ENCODE measurements at regions not wholly inside any gene's neighbourhood (a gene's known extent, or its start where the extent isn't known, plus 50 kb on each side); places are given as distances from the start of the nearest gene placed in this dataset.

DNA sequence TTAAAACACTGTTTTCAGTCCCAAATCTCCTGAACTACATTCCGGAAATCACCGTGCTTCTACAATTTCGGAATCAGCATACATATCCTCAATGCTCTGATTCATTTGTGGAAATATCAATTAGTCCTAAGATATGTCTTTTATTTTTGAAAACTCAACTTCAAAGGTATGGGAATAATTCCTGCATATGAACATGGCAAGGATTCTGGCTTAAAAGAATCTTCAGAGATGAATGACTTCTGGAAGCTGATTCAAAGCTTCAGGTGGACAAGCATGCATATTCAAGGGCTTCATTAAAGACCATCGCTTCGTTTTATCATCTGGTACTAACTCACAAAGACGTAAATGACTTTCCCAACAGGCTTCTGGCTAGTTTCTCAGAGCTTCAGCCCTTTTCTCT is 246.0 kb upstream of the LRRN1 start:
- no peak for DNase-seq

DNA sequence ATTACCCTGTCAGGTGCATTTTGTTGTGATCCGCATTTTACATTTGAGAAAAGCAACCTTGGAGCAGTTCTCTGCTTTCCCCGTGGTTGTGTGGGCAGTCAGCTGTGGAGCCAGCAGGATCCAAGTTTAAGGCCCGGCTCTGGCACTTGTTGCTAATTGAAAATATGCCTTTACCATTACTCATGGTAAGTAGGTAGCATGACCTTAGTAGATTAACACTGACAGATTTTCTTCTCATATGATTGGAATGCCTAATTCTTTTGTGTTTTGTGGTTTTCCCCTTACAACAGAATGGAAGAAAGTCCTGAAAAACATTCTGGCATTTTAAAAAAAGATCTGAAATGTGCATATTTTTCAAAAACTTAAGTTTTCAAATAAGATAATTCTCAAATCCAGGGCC is 246.5 kb upstream of the LRRN1 start:
- no peak for DNase-seq

DNA sequence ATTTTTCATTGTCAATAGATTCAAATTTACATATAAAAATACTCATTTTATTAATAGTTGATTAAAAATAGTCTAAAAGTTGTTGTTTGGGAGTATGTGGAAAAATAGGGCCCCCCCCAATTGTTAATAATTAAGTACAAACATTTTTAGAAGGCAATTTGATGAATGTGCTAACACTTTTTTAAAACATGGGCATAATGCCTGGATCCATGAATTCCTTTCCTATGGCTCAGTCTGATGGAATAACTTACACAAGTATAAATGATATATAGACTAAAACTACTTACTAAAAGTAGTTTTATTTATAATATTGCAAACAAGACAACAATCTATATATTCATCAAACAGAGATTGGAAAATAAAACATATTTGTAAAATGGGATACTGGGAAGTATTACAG is 247.2 kb upstream of the LRRN1 start:
- DNase-seq, result no peak

DNA sequence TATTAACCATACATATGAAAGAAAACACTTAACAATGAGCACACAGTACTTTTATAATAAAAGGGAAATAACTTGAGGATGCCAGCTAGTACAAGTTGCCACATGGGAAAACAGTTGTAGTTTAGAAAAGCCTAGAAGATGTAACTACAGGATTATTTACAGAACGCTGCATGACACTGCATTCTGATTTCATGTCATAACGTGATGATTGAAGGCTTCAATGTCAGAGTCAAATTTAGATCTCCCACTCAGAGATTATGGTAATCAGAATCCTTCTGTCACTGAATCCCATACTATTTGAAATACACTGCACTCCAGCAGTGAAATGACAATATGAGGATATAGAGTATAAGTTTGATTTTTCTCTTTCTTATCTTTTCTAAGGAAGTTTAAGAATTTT is 253.9 kb upstream of the LRRN1 start:
- no peak for DNase-seq

DNA sequence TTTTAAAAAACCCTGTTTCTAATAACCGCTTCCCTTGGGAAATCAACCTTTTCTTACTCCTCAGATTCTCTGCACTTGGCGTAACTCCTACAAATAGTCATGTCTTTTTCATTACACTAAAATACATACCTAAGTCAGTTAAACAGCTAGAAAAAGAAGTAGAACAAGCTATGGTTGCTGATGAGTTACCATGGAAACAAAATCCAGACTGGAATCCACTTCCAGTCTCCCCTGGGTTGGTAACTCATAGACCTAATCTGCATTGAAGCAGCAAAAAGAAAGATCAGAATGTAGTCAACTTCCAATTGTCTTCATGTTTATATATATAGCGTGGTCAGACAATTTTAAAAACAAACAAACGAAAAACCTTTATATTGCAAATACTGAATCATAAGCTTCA is 260.8 kb upstream of the LRRN1 start:
- DNase-seq, result no peak

DNA sequence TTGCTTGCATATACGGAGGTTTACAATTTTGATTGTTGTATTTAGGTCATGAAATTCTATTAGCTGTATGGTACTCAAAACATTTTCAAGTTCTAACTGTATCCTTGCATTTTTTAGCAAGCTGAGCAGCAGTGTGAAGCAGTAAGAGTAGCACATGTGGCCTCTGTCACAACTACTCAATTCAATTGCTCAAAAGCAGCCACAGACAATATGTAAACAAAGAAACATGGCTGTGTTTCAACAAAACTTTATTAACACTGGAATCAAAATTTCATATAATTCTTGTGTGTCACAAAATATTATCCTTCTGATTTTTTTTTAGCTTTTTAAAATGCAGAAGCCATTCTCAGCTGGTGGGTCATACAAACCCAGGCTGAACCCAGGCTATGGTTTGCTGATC is 266.7 kb upstream of the LRRN1 start:
- DNase-seq, result no peak

DNA sequence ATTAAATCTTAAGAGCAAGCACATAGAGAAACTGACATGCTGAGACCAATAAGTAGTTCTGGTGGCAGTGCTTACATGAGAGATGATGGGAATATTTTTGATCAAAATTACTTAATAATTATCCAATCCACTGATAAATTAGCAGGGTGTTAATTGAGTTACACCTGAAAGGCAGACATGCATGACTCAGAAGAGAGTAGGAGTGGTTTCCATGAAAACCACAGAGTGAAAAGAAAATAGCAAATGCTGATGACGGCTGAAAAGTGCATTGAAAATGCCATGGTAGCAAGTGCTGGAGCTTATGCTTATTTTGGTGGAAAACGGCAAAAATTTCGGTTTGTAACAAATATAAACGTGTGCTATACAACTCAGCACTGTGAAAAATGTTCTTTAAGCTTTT is 267.8 kb upstream of the LRRN1 start:
- DNase-seq, result no peak

DNA sequence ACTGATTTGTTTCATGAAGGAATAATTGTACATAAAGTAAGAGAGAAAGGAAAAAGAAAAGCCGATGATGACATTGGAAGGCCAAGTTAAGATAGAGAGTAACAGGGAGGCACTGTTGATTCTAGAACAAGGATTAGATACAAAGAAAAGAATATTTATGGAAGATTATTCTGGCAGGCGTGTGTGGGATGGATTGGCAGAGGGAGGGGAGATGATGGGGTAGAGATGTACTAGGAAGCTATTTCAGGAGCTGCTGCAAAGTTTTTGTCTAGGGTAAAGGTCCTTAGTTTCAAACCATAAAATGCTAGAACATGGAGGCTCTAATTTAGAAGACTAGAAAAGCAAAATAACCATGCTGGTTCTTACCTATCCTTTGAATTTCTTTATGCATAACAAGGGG is 280.0 kb upstream of the LRRN1 start:
- no peak for DNase-seq

DNA sequence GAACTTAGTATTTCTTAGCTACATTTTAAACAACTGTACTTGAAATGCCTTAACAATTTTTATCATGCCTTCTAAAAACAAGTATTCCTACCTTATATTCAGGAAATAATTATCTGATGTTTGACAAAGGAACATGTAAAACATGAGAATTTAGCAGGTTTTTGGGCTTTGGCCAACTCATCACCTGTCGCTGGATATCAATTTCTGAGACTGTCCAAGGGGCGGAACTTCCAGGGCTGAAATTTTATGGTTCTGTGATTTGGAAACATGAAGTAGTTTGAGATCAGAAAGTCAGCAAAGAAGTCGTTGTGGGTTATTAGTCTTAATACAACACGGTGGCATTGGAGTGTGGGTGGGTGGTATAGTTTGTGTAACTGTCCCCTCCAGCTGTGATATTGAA is 282.2 kb upstream of the LRRN1 start:
- no peak for DNase-seq

DNA sequence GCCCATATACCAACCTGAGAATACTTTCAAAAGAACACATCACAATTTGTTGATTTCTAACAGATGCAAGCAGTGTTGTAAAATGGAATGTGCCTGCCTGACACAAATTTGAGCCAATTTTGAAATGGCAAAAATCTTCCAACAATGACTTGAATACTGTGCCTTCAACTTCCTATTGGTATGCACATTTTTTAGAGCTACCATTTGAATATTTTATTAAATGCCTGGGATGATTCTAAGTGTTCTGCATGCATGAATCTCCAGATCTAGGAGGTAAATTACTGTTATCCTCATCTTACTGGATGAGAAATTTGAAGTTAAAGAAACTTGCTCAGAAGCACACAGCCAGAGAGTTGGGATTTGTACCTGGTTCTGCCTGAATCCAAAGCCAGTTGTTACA is 282.8 kb upstream of the LRRN1 start:
- DNase-seq, result no peak

DNA sequence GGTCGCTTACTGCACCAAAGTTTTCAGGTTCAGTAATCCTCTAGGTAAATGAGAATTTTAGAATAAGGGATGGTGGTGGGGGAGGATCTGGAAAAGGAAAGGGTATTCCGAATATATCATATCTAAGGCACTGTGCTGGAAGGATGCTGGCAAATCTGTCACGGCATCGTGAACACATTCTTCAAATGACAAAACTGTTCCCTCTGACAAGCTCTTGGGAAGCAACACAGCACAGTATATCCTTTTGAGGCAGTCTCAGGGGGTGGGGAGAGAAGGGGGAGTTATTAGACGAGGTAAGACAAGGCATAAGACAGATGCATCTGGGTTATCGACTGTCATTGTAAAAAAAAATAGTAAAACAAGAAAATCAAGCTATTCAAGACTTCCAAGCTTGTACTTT is 289.6 kb upstream of the LRRN1 start:
- DNase-seq, result no peak

DNA sequence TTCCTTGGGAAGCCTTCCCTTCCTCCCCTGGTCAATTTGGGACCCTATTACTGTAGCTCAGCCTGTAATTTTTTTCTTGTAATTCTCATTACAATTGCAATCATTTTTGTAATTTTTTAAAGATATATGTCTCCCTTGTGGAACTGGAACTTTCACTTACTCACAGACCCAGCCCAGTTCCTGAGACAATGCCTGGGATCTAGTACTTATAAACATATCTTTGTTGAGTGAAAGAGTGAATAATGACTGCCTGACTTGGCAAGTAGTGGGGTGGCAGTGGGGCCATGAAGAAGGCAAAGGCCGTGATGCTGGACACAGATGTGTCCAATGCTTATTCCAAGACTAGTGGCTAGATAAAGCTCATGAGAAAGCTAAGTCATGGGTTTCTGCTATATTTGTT is 294.5 kb upstream of the LRRN1 start:
- DNase-seq, result no peak

DNA sequence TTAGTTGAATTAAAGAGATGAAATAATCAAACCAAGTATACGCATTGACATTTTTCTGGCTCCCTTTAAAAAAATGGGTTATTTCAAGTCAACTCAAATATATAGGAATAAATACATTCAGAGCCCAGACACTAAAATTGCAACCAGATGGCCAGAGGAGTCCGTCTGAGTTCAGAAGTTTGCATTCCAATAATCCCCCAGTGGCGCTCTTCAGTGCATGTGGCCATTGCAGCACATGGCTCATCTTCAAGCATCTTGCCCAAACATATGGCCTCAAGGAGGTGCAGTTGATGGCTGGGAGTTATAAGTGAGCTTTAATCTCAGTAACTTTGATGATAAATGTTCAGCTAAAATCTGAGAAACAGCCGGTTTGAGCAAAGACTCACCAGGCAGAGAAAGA is 295.8 kb upstream of the LRRN1 start:
- DNase-seq, result no peak

DNA sequence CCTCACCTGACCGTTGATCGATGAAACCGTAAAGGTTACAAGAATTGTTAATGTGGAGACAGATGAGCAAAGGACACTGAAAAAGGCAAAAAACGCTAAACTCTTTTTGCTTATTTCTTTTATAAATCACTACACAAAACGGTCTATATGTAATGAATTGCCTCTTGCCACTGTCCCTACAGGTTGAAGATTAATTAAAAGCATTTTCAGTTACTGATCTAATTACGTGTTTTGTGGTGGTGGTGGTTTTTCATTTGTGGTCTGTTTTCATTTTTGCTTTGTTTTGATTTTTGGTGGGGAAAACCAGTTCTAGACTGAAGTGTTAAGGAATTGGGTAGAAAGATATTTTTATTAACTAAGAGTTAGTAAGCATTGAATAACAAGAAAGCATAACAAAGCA is 299.2 kb upstream of the LRRN1 start:
- no peak for DNase-seq

DNA sequence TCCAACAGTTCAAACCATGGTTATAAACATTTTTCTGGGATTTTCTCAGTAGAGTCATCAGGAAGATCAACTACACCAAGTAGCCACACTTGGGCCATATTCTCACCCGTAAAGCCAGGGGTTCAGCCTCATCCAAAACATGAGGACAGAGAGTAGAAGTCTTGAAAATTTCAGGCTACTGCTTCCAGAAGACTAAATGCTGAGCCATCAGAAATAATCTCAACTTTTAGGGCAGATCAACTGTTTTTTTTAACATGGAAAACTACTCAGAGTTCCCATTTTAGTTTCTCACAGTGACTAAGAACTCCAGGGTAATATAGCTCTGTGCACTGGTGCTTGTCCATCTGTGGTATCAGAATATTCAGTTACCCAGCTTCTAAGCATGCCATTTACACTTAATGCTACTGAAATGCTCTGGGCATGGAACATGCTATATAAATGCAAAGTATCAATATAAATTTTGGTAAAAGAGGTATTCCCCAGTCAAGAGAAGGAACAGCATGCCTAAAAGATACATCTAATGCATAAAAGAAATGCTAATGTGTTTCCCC is 300.1 kb upstream of the LRRN1 start:
- no peak for DNase-seq

DNA sequence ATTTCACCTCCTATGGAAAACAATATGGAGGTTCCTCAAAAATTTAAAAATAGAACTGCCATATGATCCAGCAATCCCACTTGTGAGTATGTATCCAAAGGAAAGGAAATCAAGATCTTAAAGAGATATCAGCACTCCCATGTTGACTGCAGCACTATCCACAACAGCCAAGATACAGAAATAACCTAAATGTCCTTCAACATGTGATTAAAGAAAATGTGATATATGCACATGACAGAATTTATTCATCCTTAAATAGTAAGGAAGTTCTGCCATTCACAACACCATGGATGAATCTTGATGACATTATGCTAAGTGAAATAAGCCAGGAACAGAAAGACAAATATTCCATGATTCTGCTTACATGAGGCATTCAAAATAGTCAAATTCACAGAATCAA is 303.6 kb upstream of the LRRN1 start:
- DNase-seq, result no peak

DNA sequence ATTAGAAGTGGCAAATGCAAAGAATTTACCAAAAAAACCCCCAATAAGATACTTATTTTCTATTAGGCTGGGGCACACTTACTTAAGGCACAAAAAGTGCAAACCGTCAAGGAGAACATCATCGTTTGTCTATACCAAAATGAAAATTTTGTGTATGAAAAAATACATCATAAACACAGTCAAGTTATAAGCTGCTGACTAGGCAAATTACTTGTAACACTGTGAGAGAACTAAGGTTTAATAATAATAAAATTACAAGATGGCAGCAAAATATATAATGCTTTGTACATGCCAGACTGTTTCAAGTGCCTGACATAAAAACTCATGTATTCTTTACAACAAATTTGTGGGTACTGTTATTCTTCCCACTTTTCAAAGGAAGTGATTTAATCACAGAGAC is 297.2 kb upstream of the CRBN start:
- DNase-seq, result no peak

DNA sequence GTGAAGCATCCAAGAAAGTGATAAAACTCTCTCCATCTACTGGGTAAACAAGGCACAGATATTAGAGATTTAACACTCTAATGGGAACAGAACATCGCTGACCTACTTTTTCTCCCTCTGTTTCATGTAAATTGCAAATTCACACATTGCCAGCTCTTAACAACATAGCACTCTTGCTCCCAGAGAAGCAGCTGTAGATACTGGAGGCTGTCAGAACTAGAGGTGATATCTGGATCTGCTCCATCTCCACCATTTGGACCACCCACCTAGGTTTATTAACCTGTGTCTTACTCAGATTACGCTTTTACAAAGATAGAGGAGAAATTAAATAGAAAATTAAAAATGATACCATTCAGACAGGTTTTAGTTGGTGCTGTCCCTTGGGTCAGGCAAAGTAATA is 289.1 kb upstream of the CRBN start:
- no peak for DNase-seq

DNA sequence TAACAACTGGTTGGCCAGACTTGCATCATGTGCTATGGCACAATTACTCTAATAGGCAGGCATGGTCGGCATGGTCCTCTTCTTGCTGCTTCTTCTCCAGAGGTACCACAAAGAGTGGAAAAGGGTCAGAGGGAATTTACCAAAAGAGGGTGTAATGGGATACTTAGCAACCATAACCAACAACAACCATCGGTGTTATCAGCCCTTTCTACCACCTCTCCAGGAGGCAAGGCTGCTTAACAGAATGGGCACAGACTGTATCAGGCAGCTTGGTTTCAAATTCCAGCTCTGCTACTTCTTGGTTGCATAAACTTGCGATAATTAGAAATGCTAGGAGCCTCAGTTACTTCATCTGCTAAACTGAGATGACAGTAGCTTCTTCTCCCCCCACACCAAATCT is 284.6 kb upstream of the CRBN start:
- DNase-seq, result no peak

DNA sequence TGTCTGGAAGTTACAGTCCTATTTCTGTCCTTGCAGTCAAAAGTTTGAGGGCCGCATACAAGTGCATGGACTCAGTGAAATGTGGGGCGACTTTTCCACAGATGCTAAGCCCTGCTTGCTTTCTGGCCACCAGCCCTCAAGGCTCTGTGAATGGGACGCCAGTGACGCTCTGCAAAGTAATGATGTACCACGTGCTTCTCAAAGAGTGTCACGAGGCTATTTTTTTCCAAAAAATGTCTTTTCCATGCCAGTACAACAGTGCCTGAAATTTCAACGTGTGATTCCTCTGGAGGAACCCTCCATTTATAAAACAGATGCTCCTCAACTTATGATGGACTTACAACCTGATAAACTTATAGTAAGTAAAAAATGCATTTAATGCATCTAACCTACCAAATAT is 281.8 kb upstream of the CRBN start:
- DNase-seq, result no peak

DNA sequence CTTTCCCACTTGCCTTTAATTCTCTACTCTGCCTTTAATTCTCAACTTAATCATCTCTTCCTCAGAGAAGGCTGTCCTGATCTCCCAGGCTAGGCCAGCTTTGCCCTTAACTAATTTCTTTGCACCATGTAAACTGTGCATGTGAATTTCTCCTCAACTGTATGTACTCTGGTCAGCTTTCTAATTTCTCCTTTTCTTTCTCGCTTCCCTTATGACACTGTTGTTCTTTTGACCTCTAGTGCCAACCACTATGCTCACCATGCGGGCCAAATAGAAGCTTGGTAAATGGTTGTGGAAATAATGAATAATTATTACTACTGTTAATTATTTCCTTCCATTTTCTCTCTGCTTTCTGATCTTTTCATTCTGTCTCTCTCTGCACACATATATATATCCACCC is 269.0 kb upstream of the CRBN start:
- DNase-seq, result no peak

DNA sequence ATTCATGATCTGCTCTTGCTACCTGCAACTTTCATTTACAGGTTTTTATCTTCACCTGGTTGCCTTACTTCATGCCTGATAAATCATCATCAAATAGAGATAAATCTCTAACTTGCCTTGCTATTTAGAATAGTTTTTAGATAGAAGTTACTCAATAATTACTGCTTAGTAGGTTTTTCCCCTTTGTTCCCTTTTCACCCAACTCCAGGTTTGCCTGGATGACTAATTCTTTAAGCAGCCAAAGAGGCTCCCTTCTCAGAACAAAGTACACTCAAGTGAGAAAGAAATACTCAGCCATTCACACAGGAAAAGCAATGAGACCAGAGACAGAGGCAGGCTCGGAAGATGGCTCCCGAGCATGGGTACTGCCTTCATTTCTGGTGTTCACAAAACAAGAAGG is 268.1 kb upstream of the CRBN start:
- DNase-seq, result no peak

DNA sequence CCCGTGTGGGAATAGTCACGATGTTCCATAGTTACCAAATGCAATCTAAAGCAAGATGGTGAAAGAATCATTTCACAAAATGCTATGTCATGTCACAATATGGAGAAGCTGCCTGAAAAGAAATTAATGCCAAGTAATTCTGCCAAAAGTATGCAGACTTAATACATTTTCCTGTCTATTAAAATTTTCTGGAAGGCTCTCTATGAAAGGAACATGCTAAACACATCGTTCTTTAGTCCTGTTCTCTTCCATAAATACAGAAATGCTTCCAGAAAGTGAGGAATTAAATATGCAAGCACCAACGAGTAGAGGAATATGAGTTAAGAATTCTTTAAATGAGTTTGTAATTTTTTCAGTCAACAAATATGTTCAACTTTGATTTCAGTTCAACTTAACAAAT is 266.8 kb upstream of the CRBN start:
- DNase-seq, result no peak

DNA sequence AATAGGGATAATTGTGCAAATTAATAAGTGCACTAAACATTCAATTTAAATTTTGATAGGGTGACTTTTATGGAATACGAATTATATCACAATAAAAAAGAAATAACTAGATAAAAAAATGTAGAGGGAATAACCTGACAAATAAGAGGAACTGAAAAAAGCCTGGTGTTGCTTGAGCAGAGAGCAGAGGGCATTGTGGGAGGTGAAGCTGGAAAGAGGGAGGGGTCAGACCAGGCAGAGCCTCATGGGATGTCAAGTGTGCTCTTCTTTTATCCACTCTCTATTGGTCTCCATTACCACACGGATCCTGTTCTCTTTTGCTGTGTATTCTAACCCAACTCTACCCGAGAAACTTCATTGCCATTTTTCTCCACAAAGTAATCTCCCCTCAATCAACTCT is 264.0 kb upstream of the CRBN start:
- DNase-seq, result no peak

DNA sequence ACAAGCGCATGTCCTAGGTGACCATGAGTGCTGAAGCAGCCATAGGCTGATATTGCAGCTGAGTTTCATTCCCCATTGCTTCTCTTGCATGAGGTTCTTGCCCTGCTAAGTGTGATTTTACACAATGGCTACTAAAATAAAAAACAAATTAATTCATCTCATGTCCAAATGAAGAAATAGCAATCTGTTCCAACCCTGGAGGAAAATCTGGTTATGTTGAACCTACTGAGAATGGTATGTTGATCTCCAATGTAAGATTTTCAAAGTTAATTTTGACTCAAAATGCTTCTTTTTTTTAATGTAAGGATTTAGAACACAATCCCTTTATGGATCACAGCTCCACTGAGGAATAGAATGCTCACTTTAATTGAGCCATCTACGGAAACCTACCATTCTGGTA is 254.2 kb upstream of the CRBN start:
- DNase-seq, result no peak

DNA sequence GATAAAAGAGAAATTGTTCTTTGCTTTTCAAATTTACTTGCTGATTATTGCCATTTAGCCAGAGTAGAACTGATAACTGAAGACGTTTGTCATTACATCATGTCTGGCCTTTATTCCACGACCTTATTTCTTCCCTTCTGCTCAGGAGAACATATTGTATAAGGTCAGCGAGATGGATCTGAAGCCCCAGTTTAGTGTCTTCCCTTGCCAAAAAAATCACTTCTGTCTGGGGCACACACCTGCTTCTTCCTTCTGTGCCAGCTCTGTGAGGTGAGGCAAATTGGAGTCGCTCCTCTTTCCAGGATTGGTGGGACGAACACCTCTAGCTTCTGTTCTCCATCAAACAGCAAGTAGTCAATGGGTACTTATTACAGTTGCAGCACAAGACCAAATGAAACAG is 250.3 kb upstream of the CRBN start:
- no peak for DNase-seq
